HUDEP-2 (cell line): ENCODE measurements at regions not wholly inside any gene's neighbourhood (a gene's known extent, or its start where the extent isn't known, plus 50 kb on each side); places are given as distances from the start of the nearest gene placed in this dataset.
"Not testable (repeated sequence)": the region's sequence is repeated elsewhere in the genome, so short reads cannot be mapped to it uniquely, and the experiment has no call there.

ENCODE experiments used
- DNase-seq, 76 experiments: peaks; one replicate each; lab custom pipeline; 2025; ENCODE audit not compliant: unreplicated experiment in 76 of 76; lab: John Stamatoyannopoulos, UW

GRCh38 chr3:194938845-194939531 is 253.3 kb downstream of the FAM43A start:
- no peak for DNase-seq

GRCh38 chr3:194939532-194939909 is 253.8 kb downstream of the FAM43A start:
- DNase-seq, result no peak

GRCh38 chr3:194939949-194940770 is 254.5 kb downstream of the FAM43A start:
- DNase-seq, result no peak

DNA sequence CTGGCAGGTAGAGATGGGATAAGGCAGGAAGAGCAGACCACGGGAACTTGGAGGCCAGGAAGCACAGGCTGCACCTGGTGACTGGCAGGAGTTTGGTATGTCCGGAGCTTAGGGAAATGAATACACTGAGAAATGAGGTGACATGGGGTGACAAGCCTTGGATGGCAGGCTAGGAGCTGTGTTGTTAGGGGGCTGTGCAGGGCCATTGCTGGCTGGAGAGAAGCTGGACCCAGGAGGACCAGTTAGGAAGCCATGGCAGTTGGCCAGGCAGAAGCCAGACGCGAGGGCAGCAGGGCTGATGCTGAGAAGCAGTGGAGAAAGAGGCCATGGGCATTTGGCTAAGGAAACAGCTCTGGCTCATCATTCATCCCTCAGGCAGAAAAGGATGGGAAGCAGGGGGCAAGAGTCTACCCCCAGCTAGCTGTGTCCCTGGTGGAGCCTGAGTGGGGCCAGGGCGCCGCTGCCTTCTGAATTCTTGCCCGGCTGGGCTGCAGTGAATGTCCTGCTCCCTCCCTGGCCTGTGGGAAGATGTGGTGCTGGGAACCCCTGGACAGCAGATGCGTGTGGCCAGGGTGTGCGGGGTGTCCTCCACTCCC is 255.8 kb downstream of the FAM43A start:
- no peak for DNase-seq

DNA sequence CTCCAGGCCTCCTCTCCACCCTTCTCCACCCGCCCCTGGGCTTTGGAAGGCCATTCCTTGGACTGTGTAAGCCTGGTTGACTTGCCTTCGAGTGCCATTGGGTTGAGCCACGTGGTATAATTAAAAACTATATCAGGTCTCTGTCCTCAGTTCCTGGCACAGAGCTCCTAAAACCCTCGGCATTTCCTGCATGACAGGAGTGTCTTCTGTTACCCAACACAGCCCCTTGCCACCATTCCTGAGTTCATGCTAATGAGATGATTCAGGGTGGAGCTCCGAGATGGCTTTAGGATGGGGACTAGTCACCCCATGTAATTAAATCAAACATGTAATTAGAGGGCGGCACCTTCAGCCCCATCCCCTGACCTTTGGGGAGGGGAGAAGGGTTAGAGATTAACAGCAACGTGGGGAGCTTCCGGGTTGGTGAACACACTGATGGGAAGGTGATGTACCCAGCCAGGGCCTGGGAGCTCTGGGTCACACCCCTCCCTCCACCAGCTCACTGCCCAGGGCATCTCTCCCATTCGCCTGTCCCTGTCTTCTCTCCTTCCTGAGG is 256.4 kb downstream of the FAM43A start:
- no peak for DNase-seq

DNA sequence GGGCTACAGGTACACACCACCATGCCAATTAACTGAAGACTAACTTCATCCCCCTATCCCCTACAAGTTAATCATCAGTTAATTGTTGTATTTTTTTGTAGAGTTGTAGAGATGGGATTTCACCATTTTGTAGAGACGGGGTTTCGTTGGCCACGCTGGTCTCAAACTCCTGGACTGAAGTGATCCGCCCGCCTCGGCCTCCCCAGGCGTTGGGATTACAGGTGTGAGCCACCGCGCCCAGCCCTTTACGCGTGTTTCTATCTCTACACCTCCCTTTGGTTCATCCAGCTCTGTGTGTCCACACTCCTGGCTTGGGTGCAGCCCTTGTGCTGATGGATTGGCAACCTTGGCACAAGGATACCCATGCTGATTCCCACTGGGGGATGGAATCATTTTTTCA is 258.8 kb downstream of the FAM43A start:
- no peak for DNase-seq

GRCh38 chr3:194945508-194945907 is 259.8 kb downstream of the FAM43A start:
- DNase-seq, result no peak

DNA sequence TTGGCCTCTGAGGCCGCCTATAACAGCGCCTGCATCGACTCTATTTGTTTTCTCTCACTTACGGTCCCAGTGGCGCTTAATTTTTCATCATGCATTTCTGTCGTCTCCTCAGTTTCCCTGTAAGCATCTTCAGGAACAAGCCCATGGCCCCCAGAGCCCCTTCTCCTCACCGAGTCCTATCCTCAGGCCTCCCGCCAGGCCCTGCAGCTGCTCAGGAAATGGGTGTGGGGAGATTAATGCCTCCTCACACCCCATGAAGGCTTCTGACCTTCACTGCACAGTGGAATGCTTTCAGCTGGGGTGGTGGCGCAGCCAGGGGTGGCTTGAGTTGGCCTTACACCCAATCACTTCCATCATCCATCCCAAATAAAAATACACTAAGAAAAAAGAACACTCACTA is 260.4 kb downstream of the FAM43A start:
- DNase-seq, result no peak

DNA sequence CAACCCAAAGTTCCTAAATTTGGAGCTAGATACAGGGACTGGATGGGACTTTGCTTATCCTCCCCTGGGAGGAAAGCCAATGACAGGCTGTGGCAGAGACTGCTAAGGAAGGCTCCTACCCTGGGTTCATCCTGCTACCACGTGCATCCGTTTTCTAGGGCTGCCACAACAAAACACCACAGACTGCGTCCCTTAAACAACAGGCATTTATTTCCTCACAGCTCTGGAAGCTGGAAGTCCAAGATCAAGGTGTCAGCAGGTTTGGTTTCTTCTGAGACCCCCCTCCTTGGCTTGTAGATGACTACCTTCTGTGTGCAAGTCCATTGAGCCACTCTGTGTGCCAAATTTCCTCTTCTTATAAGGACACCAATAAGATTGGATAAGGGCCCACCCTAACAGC is 263.9 kb downstream of the FAM43A start:
- no peak for DNase-seq

- no peak for DNase-seq
These were observed 265.4 kb downstream of the FAM43A start for GRCh38 chr3:194950906-194951628.

DNA sequence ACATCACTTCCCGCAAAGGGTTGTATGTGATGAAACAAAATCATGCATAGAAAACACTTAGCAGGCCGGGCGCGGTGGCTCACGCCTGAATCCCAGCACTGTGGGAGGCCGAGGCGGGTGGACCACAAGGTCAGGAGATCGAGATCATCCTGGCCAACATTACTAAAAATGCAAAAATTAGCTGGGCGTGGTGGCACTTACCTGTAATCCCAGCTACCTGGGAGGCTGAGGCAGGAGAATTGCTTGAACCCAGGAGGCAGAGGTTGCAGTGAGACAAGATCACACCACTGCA is 265.9 kb downstream of the FAM43A start:
- DNase-seq, result not testable (repeated sequence)

- DNase-seq, result no peak
These were observed 266.4 kb downstream of the FAM43A start for GRCh38 chr3:194951931-194952582.

DNA sequence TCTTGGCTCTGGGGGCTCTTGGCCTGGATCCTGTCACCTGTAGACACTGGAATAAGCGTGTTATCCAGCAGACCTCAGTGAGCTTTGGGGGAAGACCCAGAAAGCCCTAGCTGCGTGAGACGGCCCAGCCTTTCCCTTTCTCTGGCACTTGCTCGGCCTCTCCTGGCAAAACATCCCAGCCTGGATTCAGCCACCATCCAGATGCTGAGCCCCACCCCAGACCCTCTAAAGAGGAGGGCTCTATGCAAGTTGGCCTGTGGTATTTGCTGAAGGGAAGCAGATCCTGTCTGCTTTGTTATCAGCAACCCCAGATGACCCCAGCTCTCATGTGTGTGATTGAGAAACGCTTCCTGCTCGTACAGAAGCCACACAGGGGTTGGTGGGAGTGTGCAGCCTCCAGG is 267.2 kb downstream of the FAM43A start:
- no peak for DNase-seq

GRCh38 chr3:194953291-194953690 is 267.6 kb downstream of the FAM43A start:
- no peak for DNase-seq

- DNase-seq, result no peak
These were observed 269.9 kb downstream of the FAM43A start for GRCh38 chr3:194955546-194955945.

DNA sequence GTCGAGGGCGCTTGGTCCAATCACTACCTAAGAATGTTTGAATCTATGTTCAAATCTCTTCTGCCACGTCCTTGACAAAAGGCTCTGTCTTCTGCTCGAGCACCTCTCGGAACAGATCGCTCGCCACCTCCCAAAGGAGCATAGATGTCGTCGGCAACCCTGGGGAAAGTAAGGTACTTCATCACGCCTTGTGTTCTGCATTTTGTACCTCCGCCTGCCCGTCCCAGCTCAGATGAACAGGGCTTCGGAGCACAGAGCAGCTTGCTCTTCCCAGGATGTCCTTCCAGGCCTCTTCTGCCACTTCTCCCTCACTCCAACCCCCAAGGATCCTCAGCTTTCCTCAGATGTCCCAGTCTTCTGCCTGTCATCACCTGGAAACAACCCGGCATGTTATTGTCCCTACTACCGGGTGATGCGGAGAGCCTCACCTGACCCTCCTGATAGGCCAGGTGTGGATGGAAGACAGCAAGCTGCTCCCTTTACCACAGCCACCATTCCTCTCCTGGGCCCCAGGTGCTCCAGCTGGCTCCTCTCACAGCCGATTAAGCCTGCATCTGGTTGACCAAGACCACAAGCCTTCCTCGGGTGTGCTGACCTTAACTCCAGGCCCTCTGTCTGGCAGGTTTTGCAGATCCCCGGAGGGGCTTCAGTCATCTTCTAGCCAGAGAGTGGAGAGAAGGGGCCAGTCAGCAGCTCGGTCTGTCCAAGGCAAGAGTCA is 270.5 kb downstream of the FAM43A start:
- no peak for DNase-seq

DNA sequence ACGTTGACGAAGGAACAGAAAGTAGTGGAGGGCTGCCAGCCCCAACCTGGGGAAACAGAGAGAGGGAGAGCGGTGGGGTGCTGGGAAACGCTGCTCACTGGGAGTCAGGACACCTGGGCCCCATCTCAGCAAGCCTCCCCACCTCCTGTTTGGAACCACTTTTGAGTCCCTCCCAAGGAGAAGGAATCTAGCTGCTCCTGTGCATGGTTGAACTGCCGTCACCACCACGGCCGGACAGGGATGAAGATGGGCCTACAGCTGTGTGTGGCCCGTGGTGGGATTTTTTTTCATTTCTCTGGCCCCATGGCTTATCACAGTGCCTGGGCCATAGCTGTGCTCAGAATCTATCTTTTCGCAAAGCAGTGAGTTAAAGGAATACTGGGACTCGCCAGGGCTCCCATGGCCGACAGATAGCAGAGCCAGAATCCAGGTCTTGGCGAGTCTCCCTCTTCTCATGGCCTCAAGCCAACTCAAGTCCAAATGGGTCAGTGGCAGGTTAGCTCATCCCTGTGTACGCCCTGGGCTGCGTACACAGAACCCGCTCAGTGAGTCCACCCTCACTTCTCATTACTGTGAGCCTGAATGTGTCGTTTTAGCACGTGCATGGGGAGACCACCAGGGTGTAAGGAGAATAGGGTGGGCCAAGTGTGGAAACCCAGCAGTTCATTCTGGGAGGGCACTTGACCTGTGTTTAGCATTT is 271.2 kb downstream of the FAM43A start:
- no peak for DNase-seq

DNA sequence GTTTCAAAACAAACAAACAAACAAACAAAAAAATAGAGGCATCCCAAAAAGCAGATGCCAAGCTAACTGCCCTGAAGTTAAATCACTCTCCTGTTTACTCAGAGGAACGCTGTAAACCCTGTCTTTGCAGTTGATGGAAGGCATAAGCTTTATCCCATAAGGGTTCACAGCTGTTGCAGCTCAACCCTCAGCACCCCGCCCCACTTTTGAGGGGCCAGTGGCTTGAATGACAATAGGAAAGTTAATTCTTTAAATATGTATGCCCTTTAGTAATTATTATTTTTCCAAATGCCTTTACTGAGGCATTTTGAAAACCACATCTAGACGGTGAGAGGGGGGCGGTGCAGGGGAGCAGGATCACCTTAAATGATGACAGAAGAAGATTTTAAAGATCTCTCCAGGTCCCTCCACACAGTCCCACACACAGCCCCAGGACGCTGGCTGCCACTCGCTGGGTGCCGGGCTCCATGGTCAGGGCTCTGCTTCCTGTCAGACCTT is 272.1 kb downstream of the FAM43A start:
- no peak for DNase-seq

DNA sequence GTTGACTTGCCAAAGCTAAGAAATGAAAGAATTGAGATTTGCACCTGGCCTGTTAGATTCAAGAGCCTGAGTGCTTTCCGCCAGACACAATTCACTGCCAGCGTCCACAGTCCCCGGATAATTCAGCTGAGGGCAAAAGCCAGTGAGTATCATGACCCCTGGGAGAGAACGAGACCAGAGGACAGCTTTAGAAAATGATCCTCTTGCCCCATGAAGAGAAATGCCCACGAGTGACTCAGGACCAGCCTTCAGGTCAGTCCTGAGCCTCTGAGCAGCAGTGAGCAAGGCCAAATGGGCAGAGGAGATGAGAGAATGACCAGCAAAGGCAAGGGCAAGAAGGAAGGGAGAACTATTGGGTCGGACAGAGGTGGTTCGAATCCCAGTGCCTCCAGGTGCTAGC is 273.5 kb downstream of the FAM43A start:
- no peak for DNase-seq
